CD14-positive monocyte (primary cell): ENCODE measurements at regions not wholly inside any gene's neighbourhood (a gene's known extent, or its start where the extent isn't known, plus 50 kb on each side); places are given as distances from the start of the nearest gene placed in this dataset.

Experiments
- DNase-seq, 3 donors: peaks; one replicate each; pipeline ENCODE4 v3.0.0-alpha.2; 2011 to 2022
- H2AFZ ChIP-seq: 2 replicates; pipeline ENCODE4 v1.6.0; 2012; ENCODE audit warnings: mild to moderate bottlenecking, low read depth, low read length, inconsistent platforms; ENCODE audit not compliant: insufficient read depth, poor library complexity, severe bottlenecking
- H3K27ac ChIP-seq, 2 donors: 1 replicate in 1 of 2; 2 replicates in 1 of 2; pipeline ENCODE4 v1.5.1; 2012 to 2013; ENCODE audit warnings: low read length in 2 of 2, control low read depth in 1 of 2, inconsistent platforms in 1 of 2, low read depth in 1 of 2, mild to moderate bottlenecking in 1 of 2
- H3K27me3 ChIP-seq, 2 donors: one replicate each; pipeline versions ENCODE4 v1.6.0 to v1.6.1; 2011 to 2013; ENCODE audit warnings: low read length in 2 of 2; ENCODE audit not compliant: control insufficient read depth in 2 of 2, insufficient read depth in 2 of 2
- H3K36me3 ChIP-seq, 2 donors: replicated peaks in 1 of 2; 1 replicate in 1 of 2; 2 replicates in 1 of 2; pipeline versions ENCODE4 v1.5.1 to v1.6.1; 2012 to 2013; ENCODE audit warnings: low read length in 2 of 2, control low read depth in 1 of 2, inconsistent platforms in 1 of 2, mild to moderate bottlenecking in 1 of 2; ENCODE audit not compliant: insufficient read depth in 2 of 2, control insufficient read depth in 1 of 2
- H3K4me1 ChIP-seq, 2 donors: 1 replicate in 1 of 2; 2 replicates in 1 of 2; pipeline versions ENCODE4 v1.5.1 to v1.6.1; 2012 to 2013; ENCODE audit warnings: low read length in 2 of 2, control low read depth in 1 of 2, inconsistent platforms in 1 of 2, mild to moderate bottlenecking in 1 of 2, moderate library complexity in 1 of 2; ENCODE audit not compliant: insufficient read depth in 2 of 2, control insufficient read depth in 1 of 2
- H3K4me2 ChIP-seq: replicated peaks from 2 replicates; pipeline ENCODE3; 2012; ENCODE audit warnings: low read length, moderate library complexity, mild to moderate bottlenecking; ENCODE audit not compliant: poor library complexity, severe bottlenecking; ENCODE audit errors: extremely low read depth
- H3K4me3 ChIP-seq, 3 experiments: fragments of 200-600 bp in 1 of 3; sonication (generic) in 1 of 3; replicated peaks in 1 of 3; 1 replicate in 2 of 3; 2 replicates in 1 of 3; pipeline ENCODE4 v1.5.1; 2011 to 2013; ENCODE audit warnings: low read length in 3 of 3, mild to moderate bottlenecking in 3 of 3, control low read depth in 2 of 3, low read depth in 2 of 3, inconsistent platforms in 1 of 3, moderate library complexity in 1 of 3
- H3K79me2 ChIP-seq: 2 replicates; pipeline ENCODE4 v1.6.0; 2012; ENCODE audit warnings: mild to moderate bottlenecking, control low read depth, inconsistent platforms, low read length, moderate library complexity; ENCODE audit not compliant: insufficient read depth
- H3K9ac ChIP-seq: 2 replicates; pipeline ENCODE4 v1.6.0; 2017; ENCODE audit warnings: low read length, mild to moderate bottlenecking; ENCODE audit not compliant: insufficient read depth, poor library complexity, severe bottlenecking
- H3K9me3 ChIP-seq, 2 donors: replicated peaks in 1 of 2; 1 replicate in 1 of 2; 2 replicates in 1 of 2; pipeline versions ENCODE4 v1.5.1 to v1.6.1; 2012 to 2013; ENCODE audit warnings: low read length in 2 of 2, control low read depth in 1 of 2; ENCODE audit not compliant: control insufficient read depth in 1 of 2, insufficient read depth in 1 of 2
- H4K20me1 ChIP-seq: 2 replicates; pipeline ENCODE4 v1.6.0; 2012; ENCODE audit warnings: mild to moderate bottlenecking, low read length, control low read depth, moderate library complexity; ENCODE audit not compliant: insufficient read depth
- H3K27ac Mint-ChIP-seq, 7 donors: one replicate each; pipeline ENCODE4 v1.8.0; 2020; ENCODE audit warnings: mild to moderate bottlenecking in 7 of 7, mixed read lengths in 7 of 7, moderate library complexity in 6 of 7, inconsistent platforms in 2 of 7
- H3K27me3 Mint-ChIP-seq, 3 donors: one replicate each; pipeline ENCODE4 v1.8.0; 2021 to 2022; ENCODE audit warnings: low read depth in 3 of 3, mild to moderate bottlenecking in 3 of 3, mixed read lengths in 3 of 3, moderate library complexity in 3 of 3, inconsistent platforms in 1 of 3
- H3K36me3 Mint-ChIP-seq, 2 donors: one replicate each; pipeline ENCODE4 v1.8.0; 2020; ENCODE audit warnings: mixed read lengths in 2 of 2, inconsistent platforms in 1 of 2, mild to moderate bottlenecking in 1 of 2
- H3K4me1 Mint-ChIP-seq: one replicate; pipeline ENCODE4 v1.8.0; 2020; ENCODE audit warnings: mild to moderate bottlenecking, mixed read lengths
- H3K4me3 Mint-ChIP-seq, 2 donors: one replicate each; pipeline ENCODE4 v1.8.0; 2020; ENCODE audit warnings: mild to moderate bottlenecking in 2 of 2, mixed read lengths in 2 of 2, moderate library complexity in 1 of 2
- H3K9me3 Mint-ChIP-seq, 7 donors: one replicate each; pipeline ENCODE4 v1.8.0; 2020 to 2022; ENCODE audit warnings: mixed read lengths in 7 of 7, mild to moderate bottlenecking in 6 of 7, moderate library complexity in 6 of 7, inconsistent platforms in 2 of 7
- CTCF ChIP-seq: fragments of 200-600 bp; IDR thresholded peaks from one replicate; pipeline ENCODE4 v1.8.0; 2022; ENCODE audit warnings: antibody characterized with exemption, mild to moderate bottlenecking
- WGBS: methylation state at CpG from one replicate; pipeline ENCODE4 v1.1.5; 2013; ENCODE audit warnings: missing lambda C conversion rate; ENCODE audit not compliant: insufficient coverage; 5-methylcytosine and 5-hydroxymethylcytosine counted together
- intact Hi-C, 2 donors: fragments of 100-400 bp; cut with micrococcal nuclease; formaldehyde crosslinking; loops; one replicate each; pipeline versions ENCODE4 v1.15.0 to v1.15.1; 2023

DNA sequence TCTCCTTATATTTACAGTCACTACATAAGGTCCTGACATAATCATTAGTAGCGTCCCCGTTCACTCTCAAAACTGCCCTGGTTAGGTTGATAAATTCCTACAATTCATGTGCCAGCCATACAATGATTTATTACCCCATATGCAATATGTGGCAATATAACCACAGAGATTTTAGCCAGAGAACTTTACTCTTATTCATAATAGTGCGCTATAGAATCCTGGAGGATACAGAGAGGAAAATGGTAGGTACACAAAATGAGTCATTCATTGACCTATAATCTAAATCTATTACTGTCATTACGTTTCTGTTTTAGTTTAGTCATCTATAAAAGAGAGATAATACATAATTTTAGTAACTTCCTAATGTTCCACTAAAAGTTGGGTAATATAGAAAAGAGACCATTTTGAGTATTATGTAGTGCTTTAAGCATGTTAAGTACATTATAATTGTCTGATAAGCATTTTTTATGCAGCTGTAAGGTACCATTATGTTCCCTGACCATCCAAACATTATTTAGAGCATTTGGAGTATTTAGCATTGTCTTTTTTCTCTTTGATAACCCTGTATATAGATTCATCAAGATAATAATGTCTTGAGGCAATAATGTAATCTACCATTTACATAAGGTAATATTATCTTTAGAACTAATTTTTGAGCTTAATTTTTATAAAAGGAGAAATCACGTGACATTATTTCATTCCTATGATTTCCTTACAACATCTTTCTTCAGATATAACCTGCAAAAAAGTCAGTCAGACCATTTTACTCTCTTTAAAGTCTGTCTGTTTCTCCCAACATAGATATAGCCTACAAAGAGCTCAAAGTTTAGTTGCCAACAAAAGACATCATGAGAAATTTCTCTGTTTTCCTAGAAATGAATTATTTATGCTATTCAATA lies 655.5 kb upstream of the ZNF608 start:
- Histone ChIP-seq H3K4me1 (no peaks in the 10 kb centered on the region), H2AFZ (no peak overlapping the region), H3K9ac (no peak overlapping the region), H3K27ac (no peak overlapping the region), H4K20me1 (no peaks in the 10 kb centered on the region), H3K4me3 (no peak overlapping the region), H3K9me3 (no peaks in the 10 kb centered on the region), H3K27me3 (no peaks in the 10 kb centered on the region), H3K4me2 (no peak overlapping the region), H3K36me3 (no peaks in the 10 kb centered on the region), H3K79me2 (no peaks in the 10 kb centered on the region)
- H3K4me1 Mint-ChIP-seq, result no peaks in the 10 kb centered on the region
- H3K9me3 Mint-ChIP-seq, result peaks cover 0 to 9% (median 3%) of the 10 kb centered on the region in 7 donors
- H3K27me3 Mint-ChIP-seq, result no peaks in the 10 kb centered on the region
- H3K27ac Mint-ChIP-seq, result no peak overlapping the region
- DNase-seq, result no peak
- TF ChIP-seq CTCF, result no peak
- no peaks in the 10 kb centered on the region for H3K36me3 Mint-ChIP-seq
- WGBS, result no CpG with 5 or more reads among the region's 5 CpGs
- H3K4me3 Mint-ChIP-seq, result no peak overlapping the region
- intact Hi-C loops, result no loop called here

- Histone ChIP-seq H3K27me3 (no peaks in the 10 kb centered on the region), H3K9ac (no peak overlapping the region), H3K4me2 (no peak overlapping the region), H3K9me3 (no peaks in the 10 kb centered on the region), H3K4me1 (no peaks in the 10 kb centered on the region), H3K36me3 (no peaks in the 10 kb centered on the region), H4K20me1 (no peaks in the 10 kb centered on the region), H3K79me2 (no peaks in the 10 kb centered on the region), H2AFZ (no peak overlapping the region), H3K4me3 (no peak overlapping the region), H3K27ac (no peak overlapping the region)
- Mint-ChIP-seq H3K27ac (no peak overlapping the region), H3K9me3 (peaks cover 0 to 9% (median 2%) of the 10 kb centered on the region in 7 donors), H3K4me1 (no peaks in the 10 kb centered on the region), H3K36me3 (no peaks in the 10 kb centered on the region), H3K4me3 (no peak overlapping the region), H3K27me3 (no peaks in the 10 kb centered on the region)
- no peak for DNase-seq
- TF ChIP-seq CTCF, result no peak
- intact Hi-C loops, result no loop called here
- no CpG with 5 or more reads among the region's 4 CpGs for WGBS
Measured at GRCh38 chr5:125402787-125403186, 656.3 kb upstream of the ZNF608 start.
